ENCODE measurements at regions not wholly inside any gene's neighbourhood (a gene's known extent, or its start where the extent isn't known, plus 50 kb on each side); places are given as distances from the start of the nearest gene placed in this dataset.

GRCh38 chr12:80041692-80042091, 57.6 kb upstream of the OTOGL start (continued):
- no peak for TF ChIP-seq KDM4A (IDR thresholded peaks at IDR 0.05; ENCODE audit: low read depth, low read length, severe bottlenecking)
- no peak for TF ChIP-seq HDAC2 (IDR thresholded peaks at IDR 0.05; ENCODE audit: borderline replicate concordance in 1 of 2, low read depth in 2 of 2, low read length in 2 of 2)
- TF ChIP-seq CBX5 (IDR thresholded peaks at IDR 0.05; ENCODE audit: low read depth, low read length) = no peak
- TF ChIP-seq BACH1 (IDR thresholded peaks at IDR 0.05; ENCODE audit: low read length) = no peak
- no peak for TF ChIP-seq JUN (IDR thresholded peaks at IDR 0.05; ENCODE audit: low read depth, low read length)
